OCI-LY1 (cell line): ENCODE measurements at regions not wholly inside any gene's neighbourhood (a gene's known extent, or its start where the extent isn't known, plus 50 kb on each side); places are given as distances from the start of the nearest gene placed in this dataset.
A peak's percentile ranks its signal among the peaks of the same experiment; 100 is the strongest.

ENCODE experiments used
- H2AFZ ChIP-seq: fragments of 200-600 bp; sonication (generic), shearing (Covaris generic); 2 replicates; pipeline ENCODE4 v1.6.0; 2014; ENCODE audit warnings: antibody characterized with exemption, mild to moderate bottlenecking, low read length
- H3F3A ChIP-seq: fragments of 200-600 bp; sonication (generic), shearing (Covaris generic); 2 replicates; pipeline ENCODE4 v1.6.0; 2014; ENCODE audit warnings: mild to moderate bottlenecking, antibody characterized with exemption, low read length, moderate library complexity; ENCODE audit not compliant: insufficient read depth
- H3K27ac ChIP-seq: fragments of 200-600 bp; sonication (generic); 2 replicates; pipeline ENCODE4 v1.5.1; 2014; ENCODE audit warnings: low read length, mixed run types, mild to moderate bottlenecking, low read depth; ENCODE audit not compliant: poor library complexity, severe bottlenecking
- H3K27me3 ChIP-seq: fragments of 200-600 bp; sonication (generic); 2 replicates; pipeline ENCODE4 v1.6.0; 2014; ENCODE audit warnings: antibody characterized with exemption, mild to moderate bottlenecking, low read length, moderate library complexity; ENCODE audit not compliant: insufficient read depth
- H3K36me3 ChIP-seq: fragments of 200-600 bp; sonication (generic); 2 replicates; pipeline ENCODE4 v1.6.1; 2014; ENCODE audit warnings: mild to moderate bottlenecking, antibody characterized with exemption, low read length, moderate library complexity, mixed read lengths; ENCODE audit not compliant: insufficient read depth
- H3K4me1 ChIP-seq: fragments of 200-600 bp; sonication (generic); 2 replicates; pipeline ENCODE4 v1.5.1; 2014; ENCODE audit warnings: mild to moderate bottlenecking, low read length, moderate library complexity; ENCODE audit not compliant: insufficient read depth, severe bottlenecking
- H3K4me2 ChIP-seq: fragments of 200-600 bp; sonication (generic), shearing (Covaris generic); 2 replicates; pipeline ENCODE4 v1.6.1; 2014; ENCODE audit warnings: low read length
- H3K4me3 ChIP-seq: fragments of 200-600 bp; sonication (generic); 2 replicates; pipeline ENCODE4 v1.5.1; 2014; ENCODE audit warnings: low read length, low read depth, mild to moderate bottlenecking, mixed read lengths; ENCODE audit not compliant: poor library complexity, severe bottlenecking
- H3K79me2 ChIP-seq: fragments of 200-600 bp; shearing (Covaris generic); 2 replicates; pipeline ENCODE4 v1.6.1; 2016; ENCODE audit warnings: mixed run types, low read length, mixed read lengths; ENCODE audit not compliant: insufficient read depth
- H3K9ac ChIP-seq: fragments of 200-600 bp; sonication (generic), shearing (Covaris generic); 2 replicates; pipeline ENCODE4 v1.6.1; 2014; ENCODE audit warnings: mild to moderate bottlenecking, low read length, mixed read lengths
- H3K9me2 ChIP-seq: fragments of 200-600 bp; sonication (generic), shearing (Covaris generic); 2 replicates; pipeline ENCODE4 v1.6.1; 2014; ENCODE audit warnings: low read depth, mild to moderate bottlenecking, low read length, mixed read lengths
- H3K9me3 ChIP-seq: fragments of 200-600 bp; shearing (Covaris generic); 2 replicates; pipeline ENCODE4 v1.6.1; 2014; ENCODE audit warnings: low read length, mixed read lengths
- H4K20me1 ChIP-seq: fragments of 200-600 bp; sonication (generic), shearing (Covaris generic); 2 replicates; pipeline ENCODE4 v1.6.0; 2016; ENCODE audit warnings: mild to moderate bottlenecking, low read length; ENCODE audit not compliant: insufficient read depth
- CTCF ChIP-seq: fragments of 200-600 bp; sonication (generic), shearing (Covaris generic); IDR thresholded peaks from 2 replicates; pipeline ENCODE4 v1.5.1; 2017; ENCODE audit warnings: mild to moderate bottlenecking, antibody characterized with exemption, low read length, moderate library complexity, mixed read lengths
- EZH2 ChIP-seq: fragments of 200-600 bp; sonication (generic), shearing (Covaris generic); IDR thresholded peaks from 2 replicates; pipeline ENCODE4 v1.8.0; 2017; ENCODE audit warnings: borderline replicate concordance, mixed run types, mild to moderate bottlenecking, antibody characterized with exemption, low read length, moderate library complexity, mixed read lengths

DNA sequence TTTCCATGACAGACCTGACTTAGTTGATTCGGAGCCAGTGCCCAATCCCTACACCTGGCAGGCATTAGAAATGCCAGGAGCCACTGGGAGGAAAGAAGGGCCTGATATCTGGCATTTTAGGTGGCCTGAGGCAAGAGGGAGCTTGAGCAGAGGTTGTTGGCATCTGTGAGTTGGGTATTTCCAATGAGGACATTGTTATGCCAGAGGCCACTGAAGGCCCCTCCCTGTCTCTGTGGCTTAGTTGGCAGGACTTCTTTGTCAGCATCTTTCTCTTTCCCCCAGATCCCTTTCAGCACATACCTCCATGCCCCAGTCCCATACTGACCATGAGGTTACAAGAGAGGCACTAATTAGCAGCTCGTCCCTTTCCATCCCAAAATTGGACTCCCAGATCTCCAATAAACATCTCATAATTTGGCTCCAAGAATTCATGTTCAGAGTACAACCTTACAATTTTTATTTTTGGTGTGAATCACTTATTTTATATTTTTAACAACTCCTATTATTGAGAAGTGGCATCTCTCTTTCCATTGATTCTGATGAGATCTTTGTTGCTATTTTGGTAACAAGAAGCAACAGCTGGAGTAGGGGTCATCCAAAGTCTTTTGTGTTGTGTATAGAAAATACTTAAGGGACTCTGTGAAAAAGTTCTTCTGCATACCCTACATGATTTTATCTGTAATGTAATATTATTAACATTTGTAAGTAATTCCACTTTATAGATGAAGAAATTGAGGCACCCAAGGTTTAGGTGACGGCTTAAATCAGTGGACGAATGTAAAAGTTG is 68.6 kb upstream of the MAP3K1 start:
- no peaks in the 10 kb centered on the region for H3K36me3 ChIP-seq
- peaks cover 19% of the 10 kb centered on the region for H3K4me1 ChIP-seq
- H2AFZ ChIP-seq: peak overlapping the region; percentile 99
- no peak for TF ChIP-seq CTCF
- no peak for TF ChIP-seq EZH2
- H3K79me2 ChIP-seq: no peaks in the 10 kb centered on the region
- H3K27ac ChIP-seq: peak overlapping the region; percentile 49
- peaks cover under 1% of the 10 kb centered on the region; the same call in 1 of the 2 replicates for H3K9me3 ChIP-seq
- H4K20me1 ChIP-seq: no peaks in the 10 kb centered on the region
- no peaks in the 10 kb centered on the region for H3K9me2 ChIP-seq
- H3K27me3 ChIP-seq: no peaks in the 10 kb centered on the region
- H3K4me3 ChIP-seq: no peak overlapping the region
- no peaks in the 10 kb centered on the region for H3F3A ChIP-seq
- H3K4me2 ChIP-seq: no peak overlapping the region
- H3K9ac ChIP-seq: peak overlapping the region; percentile 25; the same call in 1 of the 2 replicates

DNA sequence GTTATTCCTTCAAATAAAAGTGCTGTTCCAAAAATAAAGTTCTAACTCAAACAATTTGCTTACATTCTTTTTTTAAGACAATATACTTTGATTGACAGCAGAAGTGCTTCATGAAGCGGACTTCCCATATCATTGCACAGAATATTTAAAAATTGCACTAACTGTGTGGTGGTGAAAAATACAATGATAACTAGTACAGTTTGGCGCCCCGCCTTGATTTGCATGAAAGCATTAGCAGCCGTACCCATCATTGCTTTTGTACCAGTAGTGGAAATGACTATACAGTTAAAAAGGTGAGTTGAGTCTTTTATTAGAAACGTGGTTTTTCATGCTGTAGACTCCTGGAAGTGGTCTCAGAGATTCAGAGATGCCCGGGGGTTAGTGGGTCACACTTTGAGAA is 69.5 kb upstream of the MAP3K1 start:
- Histone ChIP-seq H3K79me2 (no peaks in the 10 kb centered on the region), H3K9me3 (no peaks in the 10 kb centered on the region), H3K36me3 (no peaks in the 10 kb centered on the region), H3K4me3 (peak overlapping the region; percentile 7), H3K9ac (peak overlapping the region; percentile 25; the same call in 1 of the 2 replicates), H3K27ac (peak overlapping the region; percentile 49), H3K4me1 (peaks cover 19% of the 10 kb centered on the region), H3K27me3 (no peaks in the 10 kb centered on the region), H3F3A (no peaks in the 10 kb centered on the region), H4K20me1 (no peaks in the 10 kb centered on the region), H3K9me2 (no peaks in the 10 kb centered on the region), H3K4me2 (peak overlapping the region; percentile 51), H2AFZ (peak overlapping the region; percentile 99)
- no peak for TF ChIP-seq EZH2
- no peak for TF ChIP-seq CTCF

DNA sequence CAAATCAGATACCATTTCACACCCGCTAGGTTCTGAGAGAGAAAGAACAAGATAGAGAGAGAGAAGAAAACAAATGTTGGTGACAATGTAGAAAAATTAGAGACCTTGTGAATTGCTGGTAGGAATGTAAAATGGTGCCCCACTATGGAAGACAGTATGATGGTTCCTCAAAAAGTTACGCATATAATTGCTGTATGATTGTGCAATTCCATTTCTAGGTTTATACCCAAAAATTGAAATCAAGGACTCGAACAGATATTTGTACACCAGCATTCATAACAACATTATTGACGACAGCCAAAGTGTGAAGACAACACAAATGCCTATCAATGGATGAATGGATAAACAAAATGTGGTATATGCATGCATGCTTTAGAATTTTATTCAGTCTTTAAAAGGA is 74.5 kb upstream of the MAP3K1 start:
- no peak overlapping the region for H2AFZ ChIP-seq
- H3K27ac ChIP-seq: no peak overlapping the region
- no peaks in the 10 kb centered on the region for H3K9me3 ChIP-seq
- H3K9ac ChIP-seq: no peak overlapping the region
- no peaks in the 10 kb centered on the region for H3K36me3 ChIP-seq
- TF ChIP-seq CTCF (no peak), EZH2 (no peak)
- H3K27me3 ChIP-seq: no peaks in the 10 kb centered on the region
- H3F3A ChIP-seq: no peaks in the 10 kb centered on the region
- no peaks in the 10 kb centered on the region for H4K20me1 ChIP-seq
- H3K79me2 ChIP-seq: no peaks in the 10 kb centered on the region
- H3K4me3 ChIP-seq: no peak overlapping the region
- H3K4me2 ChIP-seq: no peak overlapping the region
- peaks cover 35% of the 10 kb centered on the region for H3K4me1 ChIP-seq
- H3K9me2 ChIP-seq: no peaks in the 10 kb centered on the region
